ENCODE measurements at regions not wholly inside any gene's neighbourhood (a gene's known extent, or its start where the extent isn't known, plus 50 kb on each side); places are given as distances from the start of the nearest gene placed in this dataset.

GRCh38 chr10:113279262-113279661 is 273.6 kb upstream of the HABP2 start:
- TF ChIP-seq CTCF (conservative IDR thresholded peaks at IDR 0.05; ENCODE audit: low read depth, low read length) (no peak), EZH2 (IDR thresholded peaks at IDR 0.05; ENCODE audit: borderline replicate concordance, low read depth, low read length, poor library complexity, severe bottlenecking) (no peak)
